Endothelial cell (in vitro differentiated cells): ENCODE measurements at regions not wholly inside any gene's neighbourhood (a gene's known extent, or its start where the extent isn't known, plus 50 kb on each side); places are given as distances from the start of the nearest gene placed in this dataset.

Source experiments
- DNase-seq: peaks from one replicate; pipeline ENCODE4 v3.0.0; 2021; ENCODE audit warnings: low spot score
- H3K27ac Mint-ChIP-seq: one replicate; pipeline ENCODE4 v1.8.0; 2021; ENCODE audit warnings: mixed read lengths, inconsistent platforms; ENCODE audit not compliant: unreplicated experiment
- H3K27me3 Mint-ChIP-seq: one replicate; pipeline ENCODE4 v1.8.0; 2021; ENCODE audit warnings: mild to moderate bottlenecking, moderate library complexity, mixed read lengths, inconsistent platforms; ENCODE audit not compliant: unreplicated experiment
- H3K36me3 Mint-ChIP-seq: one replicate; pipeline ENCODE4 v1.8.0; 2021; ENCODE audit warnings: mild to moderate bottlenecking, low read depth, mixed read lengths, inconsistent platforms; ENCODE audit not compliant: unreplicated experiment
- H3K4me1 Mint-ChIP-seq: one replicate; pipeline ENCODE4 v1.8.0; 2021; ENCODE audit warnings: mild to moderate bottlenecking, mixed read lengths, inconsistent platforms; ENCODE audit not compliant: unreplicated experiment
- H3K4me3 Mint-ChIP-seq: one replicate; pipeline ENCODE4 v1.8.0; 2021; ENCODE audit warnings: mild to moderate bottlenecking, mixed read lengths, inconsistent platforms; ENCODE audit not compliant: unreplicated experiment
- H3K9me3 Mint-ChIP-seq: one replicate; pipeline ENCODE4 v1.8.0; 2021; ENCODE audit warnings: mixed read lengths, inconsistent platforms; ENCODE audit not compliant: unreplicated experiment
- CTCF ChIP-seq: fragments of 200-600 bp; sonication (generic); IDR thresholded peaks from one replicate; pipeline ENCODE4 v1.5.0; 2021; ENCODE audit warnings: antibody characterized with exemption; ENCODE audit not compliant: unreplicated experiment

- Mint-ChIP-seq H3K9me3 (no peaks in the 10 kb centered on the region), H3K4me3 (no peak overlapping the region), H3K27me3 (no peaks in the 10 kb centered on the region), H3K27ac (no peak overlapping the region), H3K4me1 (no peaks in the 10 kb centered on the region), H3K36me3 (no peaks in the 10 kb centered on the region)
- TF ChIP-seq CTCF = no peak
- DNase-seq = no peak
Observed at GRCh38 chr5:96605144-96605837, 56.9 kb upstream of the CAST start.

GRCh38 chr5:96609369-96609768, 52.8 kb upstream of the CAST start:
- TF ChIP-seq CTCF = no peak
- Mint-ChIP-seq H3K4me3 (no peak overlapping the region), H3K36me3 (no peaks in the 10 kb centered on the region), H3K4me1 (peaks cover 4% of the 10 kb centered on the region), H3K27me3 (no peaks in the 10 kb centered on the region), H3K27ac (no peak overlapping the region), H3K9me3 (no peaks in the 10 kb centered on the region)
- no peak for DNase-seq

DNA sequence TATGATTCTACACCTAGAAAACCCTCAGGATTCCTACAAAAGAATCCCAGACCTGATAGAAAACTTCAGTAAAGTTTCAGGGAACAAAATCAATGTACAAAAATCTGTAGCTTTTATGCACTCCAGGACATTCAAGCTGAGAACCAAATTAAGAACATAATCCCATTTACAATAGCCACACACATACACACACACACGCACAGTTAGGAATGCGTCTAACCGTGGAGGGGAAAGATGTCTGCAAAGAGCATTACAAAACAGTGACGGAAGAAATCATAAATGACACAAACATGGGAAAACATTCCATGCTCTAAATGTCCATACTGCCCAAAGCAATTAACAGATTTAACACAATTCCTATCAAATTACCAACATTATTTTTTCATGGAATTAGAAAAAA, 51.4 kb upstream of the CAST start:
- no peaks in the 10 kb centered on the region for H3K36me3 Mint-ChIP-seq
- DNase-seq = no peak
- no peak overlapping the region for H3K27ac Mint-ChIP-seq
- no peaks in the 10 kb centered on the region for H3K9me3 Mint-ChIP-seq
- peaks cover 5% of the 10 kb centered on the region for H3K4me1 Mint-ChIP-seq
- no peak overlapping the region for H3K4me3 Mint-ChIP-seq
- TF ChIP-seq CTCF = no peak
- H3K27me3 Mint-ChIP-seq = no peaks in the 10 kb centered on the region

DNA sequence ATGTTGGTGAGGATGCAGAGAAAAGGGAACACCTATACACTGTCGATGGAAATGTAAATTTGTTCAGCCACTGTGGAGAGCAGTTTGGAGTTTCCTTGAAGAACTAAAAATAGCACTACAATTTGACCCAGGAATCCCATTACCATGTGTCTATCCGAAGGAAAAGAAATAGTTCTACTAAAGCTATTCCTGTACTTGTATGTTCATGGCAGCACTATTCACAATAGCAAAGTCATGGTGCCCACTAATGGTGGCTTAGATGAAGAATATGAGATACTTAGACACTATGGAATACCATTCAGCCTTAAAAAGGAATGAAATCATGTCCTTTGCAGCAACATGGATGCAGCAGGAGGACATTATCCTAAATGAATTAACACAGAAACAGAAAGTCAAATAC, 50.2 kb upstream of the CAST start:
- DNase-seq = no peak
- no peak overlapping the region for H3K4me3 Mint-ChIP-seq

More for the DNA sequence above, 50.2 kb upstream of the CAST start:
- no peaks in the 10 kb centered on the region for H3K9me3 Mint-ChIP-seq
- no peak overlapping the region for H3K27ac Mint-ChIP-seq
- H3K36me3 Mint-ChIP-seq = no peaks in the 10 kb centered on the region
- H3K4me1 Mint-ChIP-seq = peaks cover 5% of the 10 kb centered on the region
- no peaks in the 10 kb centered on the region for H3K27me3 Mint-ChIP-seq
- no peak for TF ChIP-seq CTCF
